ENCODE measurements at regions not wholly inside any gene's neighbourhood (a gene's known extent, or its start where the extent isn't known, plus 50 kb on each side); places are given as distances from the start of the nearest gene placed in this dataset.

- TF ChIP-seq SUZ12 (IDR thresholded peaks at IDR 0.05; ENCODE audit: extremely low read depth, insufficient read depth, insufficient read length), result no peak
- TF ChIP-seq ZNF274 (IDR thresholded peaks at IDR 0.05; ENCODE audit: low read depth, low read length), result no peak
- no peak for TF ChIP-seq YY1 (IDR thresholded peaks at IDR 0.05; ENCODE audit: insufficient read depth, insufficient read length)
These were observed 73.1 kb downstream of the PRKAB2 start for GRCh38 chr1:147099192-147099591.
